HG03108 (cell line): ENCODE measurements at regions not wholly inside any gene's neighbourhood (a gene's known extent, or its start where the extent isn't known, plus 50 kb on each side); places are given as distances from the start of the nearest gene placed in this dataset.
"Not testable (repeated sequence)": the region's sequence is repeated elsewhere in the genome, so short reads cannot be mapped to it uniquely, and the experiment has no call there.

ENCODE experiments used
- ATAC-seq: cut with Tn5 transposase; IDR thresholded peaks from one replicate; pipeline ENCODE4 v1.9.1; 2021; ENCODE audit warnings: moderate library complexity; ENCODE audit not compliant: unreplicated experiment

- no peak for ATAC-seq
Measured at GRCh38 chr13:110809871-110810486, 96.5 kb downstream of the ING1 start.

GRCh38 chr13:110811008-110811720 is 97.7 kb downstream of the ING1 start:
- no peak for ATAC-seq

- ATAC-seq = no peak
Measured at GRCh38 chr13:110811771-110812120, 98.2 kb downstream of the ING1 start.

- ATAC-seq = no peak
Measured at GRCh38 chr13:110812121-110812868, 98.8 kb downstream of the ING1 start.

- ATAC-seq = no peak
Measured at GRCh38 chr13:110812869-110813645, 99.6 kb downstream of the ING1 start.

GRCh38 chr13:110813646-110814624 is 100.4 kb downstream of the ING1 start:
- ATAC-seq = no peak

- ATAC-seq = no peak
Measured at GRCh38 chr13:110815471-110816204, 99.2 kb downstream of the ANKRD10 start.

GRCh38 chr13:110816500-110816899 is 98.4 kb downstream of the ANKRD10 start:
- ATAC-seq = no peak

GRCh38 chr13:110817143-110817542 is 97.7 kb downstream of the ANKRD10 start:
- no peak for ATAC-seq

- ATAC-seq = no peak
Measured at GRCh38 chr13:110818747-110819146, 96.1 kb downstream of the ANKRD10 start.

GRCh38 chr13:110819203-110820014 is 95.5 kb downstream of the ANKRD10 start:
- ATAC-seq = peak; percentile 94

- no peak for ATAC-seq
Measured at GRCh38 chr13:110820322-110820721, 94.5 kb downstream of the ANKRD10 start.

GRCh38 chr13:110821837-110822668 is 92.8 kb downstream of the ANKRD10 start:
- ATAC-seq = not testable (repeated sequence)

GRCh38 chr13:110822669-110822945 is 92.3 kb downstream of the ANKRD10 start:
- ATAC-seq = no peak

GRCh38 chr13:110824702-110825300 is 90.1 kb downstream of the ANKRD10 start:
- ATAC-seq = no peak

- no peak for ATAC-seq
Measured at GRCh38 chr13:110825516-110825915, 89.4 kb downstream of the ANKRD10 start.

GRCh38 chr13:110826101-110826500 is 88.8 kb downstream of the ANKRD10 start:
- ATAC-seq = no peak
